SK-N-DZ (cell line): ENCODE measurements at regions not wholly inside any gene's neighbourhood (a gene's known extent, or its start where the extent isn't known, plus 50 kb on each side); places are given as distances from the start of the nearest gene placed in this dataset.

Experiments
- DNase-seq: peaks from one replicate; pipeline ENCODE4 v3.0.0-alpha.2; 2015; ENCODE audit warnings: low spot score

DNA sequence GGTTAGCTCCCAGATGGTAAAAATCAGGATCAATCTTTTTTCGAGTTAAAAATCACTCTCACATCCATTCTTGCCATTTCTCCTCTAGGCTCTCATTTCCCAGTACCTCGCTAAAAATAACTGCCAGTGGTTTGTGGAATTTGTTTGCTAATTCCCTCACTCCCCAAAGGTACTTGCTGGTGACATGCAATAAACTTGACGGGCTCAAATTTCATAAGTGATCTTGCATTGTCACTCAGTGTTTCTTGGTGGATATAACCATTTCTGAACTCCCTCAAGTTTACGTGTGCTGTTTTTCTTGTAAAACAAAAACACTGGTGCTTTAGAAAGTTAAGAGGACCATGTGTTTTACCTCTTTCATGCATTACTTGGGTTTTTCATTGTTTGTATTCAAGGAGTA is 399.2 kb upstream of the MKI67 start:
- DNase-seq, result no peak

DNA sequence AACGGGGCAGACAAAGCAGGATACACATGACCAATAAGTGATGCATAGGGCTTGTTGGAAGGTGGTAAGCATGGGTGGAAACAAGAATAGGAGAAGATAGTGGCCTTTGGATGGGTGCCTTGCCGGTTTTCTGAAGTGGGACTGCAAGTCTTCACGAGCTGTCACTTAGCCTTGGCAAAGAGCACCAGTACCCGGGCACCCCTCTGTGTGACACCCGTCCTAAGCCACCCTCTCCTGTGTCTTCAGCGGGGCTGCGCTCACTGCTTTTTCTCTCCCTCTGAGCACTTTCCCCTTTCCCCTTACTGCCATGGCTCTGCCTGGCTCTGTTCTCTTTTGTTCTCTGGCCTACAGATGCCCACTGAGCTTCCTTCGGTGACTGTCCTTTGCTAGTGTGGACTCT is 399.7 kb upstream of the MKI67 start:
- no peak for DNase-seq

DNA sequence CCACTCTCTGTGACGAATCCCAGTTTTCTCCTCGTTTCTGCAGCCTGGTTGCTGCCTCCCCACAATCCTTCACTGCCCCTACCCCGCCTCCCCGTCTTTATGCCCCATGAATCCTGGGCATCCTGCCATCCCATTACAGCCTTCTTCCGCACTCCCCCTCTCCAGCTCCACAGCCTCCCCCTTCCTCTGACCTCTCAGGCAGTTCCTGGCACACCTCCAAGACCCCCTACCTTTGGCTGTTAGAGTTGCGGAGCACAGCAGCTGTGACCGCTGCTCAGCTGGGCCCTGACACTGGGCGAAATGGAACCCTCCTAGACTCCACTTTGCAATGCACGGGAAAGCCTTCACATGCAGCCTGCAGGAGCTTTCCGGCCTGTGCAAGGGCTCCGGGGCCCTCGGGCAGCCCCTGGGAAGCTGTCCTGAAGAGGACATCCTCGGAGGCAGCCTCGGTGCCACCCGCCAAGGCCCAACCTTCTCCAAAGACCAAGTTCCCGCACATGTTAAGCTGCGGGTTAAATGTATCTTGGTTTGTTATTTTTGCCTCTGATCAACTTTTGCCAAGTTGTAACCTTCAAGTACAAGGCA is 400.7 kb upstream of the MKI67 start:
- no peak for DNase-seq

DNA sequence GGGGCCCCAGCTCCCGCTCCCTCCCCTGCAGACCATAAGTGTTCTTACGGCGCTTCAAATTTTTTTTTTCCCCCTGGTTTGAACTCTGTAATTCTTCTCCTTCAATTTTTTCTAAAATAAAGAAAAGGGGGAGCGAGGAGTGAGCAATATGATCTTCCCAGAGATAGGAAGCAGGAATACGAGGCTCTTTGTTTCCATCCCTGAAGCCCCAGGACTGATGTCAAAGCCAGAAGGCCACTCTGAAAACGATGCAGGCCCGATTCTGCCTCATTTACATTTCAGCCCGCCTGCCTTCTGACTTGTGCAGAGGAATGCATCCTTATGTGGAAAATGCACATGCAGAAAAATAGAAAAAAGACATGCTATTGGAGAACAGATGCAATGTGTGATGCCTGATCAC is 401.5 kb upstream of the MKI67 start:
- no peak for DNase-seq

DNA sequence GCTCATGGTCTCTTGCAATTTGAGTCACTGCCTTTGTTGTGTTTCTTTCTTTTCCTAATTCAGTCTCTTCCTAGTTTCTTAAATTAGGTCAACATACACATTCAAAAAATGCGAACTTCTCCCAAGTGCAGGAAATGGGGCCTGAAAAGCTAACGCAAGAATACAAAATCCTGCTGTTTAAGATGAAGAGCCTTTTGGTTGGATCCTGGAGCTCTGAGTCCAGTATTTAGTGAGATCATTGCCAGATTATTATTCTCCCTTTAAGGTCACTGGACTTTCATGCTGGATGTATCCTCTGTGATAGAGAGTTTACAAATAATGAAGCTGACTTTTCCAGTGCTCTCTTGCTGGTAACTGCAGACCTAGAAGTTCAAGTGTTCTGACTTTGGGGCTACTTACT is 401.9 kb upstream of the MKI67 start:
- no peak for DNase-seq

DNA sequence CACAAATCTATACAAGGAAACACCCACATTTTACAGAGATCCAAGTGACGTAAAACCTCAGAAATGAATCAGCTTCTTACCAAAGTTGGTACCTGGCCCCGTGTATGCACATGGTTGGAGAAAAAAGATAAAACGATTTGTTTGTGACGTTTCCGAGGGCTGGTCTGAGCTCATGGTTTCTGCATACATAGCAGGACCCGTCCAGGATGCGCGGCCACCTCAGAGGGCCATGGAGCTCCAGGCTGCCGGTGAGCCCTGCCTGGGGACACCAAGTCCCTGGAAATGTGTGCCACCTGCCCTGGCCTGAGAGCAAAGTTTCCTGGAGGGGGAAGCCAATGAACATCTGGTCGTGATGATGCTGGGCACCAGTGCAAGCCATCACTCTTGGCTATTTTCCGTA is 402.6 kb upstream of the MKI67 start:
- no peak for DNase-seq

DNA sequence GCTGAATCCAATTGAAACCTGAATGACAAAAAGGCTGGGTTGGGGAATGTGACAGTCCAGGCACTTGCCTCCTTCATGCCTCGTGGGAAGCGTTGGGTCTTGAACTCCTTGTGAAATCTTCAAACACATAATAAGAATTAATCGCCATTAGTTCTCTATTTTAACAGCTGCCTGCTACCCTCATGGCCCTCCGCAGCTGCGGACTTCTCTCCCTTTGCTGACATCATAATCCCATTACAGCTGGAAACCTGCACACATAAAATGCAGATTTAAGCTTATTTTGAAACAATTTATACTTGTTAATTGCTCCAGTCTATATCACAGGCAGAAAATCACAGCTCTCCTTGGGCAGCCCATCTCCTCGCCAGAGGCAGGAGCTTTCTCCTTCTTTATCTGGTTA is 403.0 kb upstream of the MKI67 start:
- DNase-seq, result no peak

DNA sequence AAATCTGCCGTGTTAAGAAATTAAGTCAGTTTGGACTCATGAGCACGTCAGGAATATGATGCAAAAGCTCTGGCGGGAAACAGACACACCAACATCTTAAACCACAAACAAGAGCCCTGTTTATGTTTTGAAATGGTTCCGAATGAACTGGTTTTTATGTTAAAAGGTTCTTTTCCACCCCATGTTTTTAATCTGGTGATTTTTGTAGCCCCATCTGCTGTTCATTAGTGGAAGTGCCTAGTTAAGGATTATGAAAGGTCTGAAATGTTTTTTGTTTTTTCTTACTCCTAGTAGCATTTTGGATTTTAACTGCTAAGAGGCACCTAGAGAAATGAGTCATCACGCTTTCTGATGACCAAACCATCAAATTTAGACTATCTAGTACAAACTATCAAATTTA is 404.1 kb upstream of the MKI67 start:
- no peak for DNase-seq

DNA sequence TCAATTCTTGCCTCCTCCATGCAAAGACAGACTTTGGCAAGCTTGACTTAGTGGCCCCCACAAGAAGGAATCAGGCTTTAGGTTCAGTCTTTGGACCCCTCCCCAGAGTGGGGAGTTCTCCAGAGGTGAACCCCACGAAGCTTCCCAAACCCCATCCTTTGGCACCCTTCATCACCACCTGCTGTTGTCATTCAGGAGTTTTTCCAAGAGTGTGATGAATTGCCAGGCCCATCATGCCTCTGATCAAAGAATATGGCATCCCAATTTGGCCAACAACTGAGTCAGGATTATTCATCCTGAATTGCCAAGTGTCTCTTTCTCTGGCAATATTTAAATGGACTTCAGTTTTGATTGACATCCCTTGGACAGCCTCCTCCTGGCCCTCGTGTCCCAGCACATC is 404.7 kb upstream of the MKI67 start:
- DNase-seq, result no peak

DNA sequence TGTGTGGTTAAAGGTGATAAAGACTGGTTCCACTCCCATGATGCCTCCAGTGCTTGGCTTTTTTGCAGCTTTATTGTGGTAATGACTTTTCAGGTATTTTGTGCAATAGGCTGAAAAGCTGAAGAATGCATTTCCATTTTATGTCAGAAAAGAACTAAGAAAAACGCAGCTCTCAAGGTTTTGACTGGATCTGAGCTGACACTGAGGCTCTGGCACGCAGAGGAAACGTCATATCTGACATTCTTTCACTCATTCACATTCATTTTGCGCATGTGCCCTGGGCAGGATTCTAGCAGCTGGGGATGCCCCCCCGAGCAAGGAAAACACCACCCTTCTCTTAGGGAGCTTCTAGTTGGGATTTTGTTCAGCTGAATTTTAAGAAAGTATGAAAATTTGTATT is 408.5 kb upstream of the MKI67 start:
- DNase-seq, result no peak

DNA sequence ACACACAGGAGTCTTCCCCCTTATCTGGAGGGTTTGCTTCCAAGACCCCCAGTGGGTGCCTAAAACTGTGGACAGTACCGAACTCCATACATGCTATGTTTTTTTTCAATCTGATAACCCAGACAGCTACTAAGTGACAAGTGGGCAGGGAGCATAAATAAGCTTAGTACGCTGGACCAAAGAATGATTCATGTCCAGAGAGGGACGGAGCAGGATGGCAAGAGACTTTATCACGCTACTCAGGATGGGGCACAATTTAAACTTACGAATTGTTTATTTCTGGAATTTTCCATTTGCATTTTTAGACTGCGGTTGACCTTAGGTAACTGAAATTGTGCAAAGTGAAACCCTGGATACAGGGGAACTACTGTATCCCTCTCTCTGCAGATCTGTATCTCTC is 410.0 kb upstream of the MKI67 start:
- DNase-seq, result no peak

DNA sequence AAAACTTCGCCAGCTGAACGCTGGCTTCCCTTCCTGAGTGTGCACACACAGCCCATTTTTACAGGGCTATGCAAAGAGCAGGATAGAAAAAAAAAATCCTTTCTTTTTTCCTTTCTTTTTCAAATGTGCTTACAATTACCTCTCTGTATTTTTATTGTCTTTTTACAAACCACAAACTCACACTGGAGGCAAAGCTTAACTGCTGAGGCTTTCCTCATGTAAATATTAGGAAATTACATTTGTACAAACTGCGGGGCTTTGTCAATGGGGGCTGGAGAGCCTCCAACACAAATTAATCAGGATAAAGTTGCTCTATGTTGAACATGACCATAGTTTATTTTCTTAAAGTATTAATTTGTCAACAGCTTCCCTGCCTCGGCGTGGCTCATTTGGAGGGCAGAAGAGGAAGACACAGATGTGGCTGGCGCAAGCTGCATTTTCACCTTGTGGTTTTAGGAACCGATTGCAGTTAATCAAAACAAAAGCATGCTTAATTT is 411.7 kb upstream of the MKI67 start:
- no peak for DNase-seq

DNA sequence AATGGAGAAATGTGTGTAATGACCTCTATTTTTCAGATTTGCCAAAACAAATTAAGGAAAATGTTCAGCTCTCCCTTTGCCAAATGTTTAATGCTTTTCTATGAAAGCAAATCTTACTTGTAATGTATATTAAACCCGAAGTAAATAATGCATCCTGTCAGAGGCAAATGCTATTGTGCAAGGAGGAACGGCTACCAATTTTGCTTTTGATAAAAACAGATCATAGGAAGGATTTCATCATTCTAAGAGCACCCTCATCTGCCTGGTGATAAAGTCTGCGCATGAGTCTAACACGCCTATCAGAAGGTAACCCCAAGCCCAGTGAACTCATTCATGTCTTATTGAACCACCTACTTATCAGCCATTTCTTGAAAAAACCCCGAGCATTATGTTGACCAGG is 412.4 kb upstream of the MKI67 start:
- no peak for DNase-seq

DNA sequence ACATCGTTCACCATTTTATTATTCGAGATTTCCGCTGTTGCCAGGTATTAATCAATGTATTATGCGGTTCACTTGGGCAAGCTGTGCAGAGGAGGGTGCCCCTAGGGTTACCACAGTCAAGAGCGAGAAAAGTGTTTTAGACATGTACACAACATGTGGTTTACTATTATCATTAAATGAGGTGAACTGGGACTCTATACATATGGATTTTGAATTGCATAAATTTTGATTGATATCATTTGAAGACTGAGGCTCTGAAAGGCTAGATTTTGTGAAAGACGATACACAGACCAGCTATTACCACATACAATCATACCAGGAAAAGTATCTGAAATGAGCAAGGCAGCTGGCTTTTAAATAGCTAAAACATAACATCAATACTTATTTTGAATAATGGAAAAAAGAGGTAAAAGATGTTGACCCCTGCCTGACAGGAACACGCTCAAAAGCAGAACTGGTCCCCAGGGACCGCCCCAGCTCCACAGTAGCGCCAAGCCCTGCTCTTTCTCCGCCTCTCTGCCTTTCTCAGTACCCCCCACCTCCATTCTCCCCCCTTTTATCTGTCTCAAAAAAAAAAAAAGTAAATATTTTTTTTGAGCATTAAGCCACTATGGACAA is 413.4 kb upstream of the MKI67 start:
- no peak for DNase-seq

DNA sequence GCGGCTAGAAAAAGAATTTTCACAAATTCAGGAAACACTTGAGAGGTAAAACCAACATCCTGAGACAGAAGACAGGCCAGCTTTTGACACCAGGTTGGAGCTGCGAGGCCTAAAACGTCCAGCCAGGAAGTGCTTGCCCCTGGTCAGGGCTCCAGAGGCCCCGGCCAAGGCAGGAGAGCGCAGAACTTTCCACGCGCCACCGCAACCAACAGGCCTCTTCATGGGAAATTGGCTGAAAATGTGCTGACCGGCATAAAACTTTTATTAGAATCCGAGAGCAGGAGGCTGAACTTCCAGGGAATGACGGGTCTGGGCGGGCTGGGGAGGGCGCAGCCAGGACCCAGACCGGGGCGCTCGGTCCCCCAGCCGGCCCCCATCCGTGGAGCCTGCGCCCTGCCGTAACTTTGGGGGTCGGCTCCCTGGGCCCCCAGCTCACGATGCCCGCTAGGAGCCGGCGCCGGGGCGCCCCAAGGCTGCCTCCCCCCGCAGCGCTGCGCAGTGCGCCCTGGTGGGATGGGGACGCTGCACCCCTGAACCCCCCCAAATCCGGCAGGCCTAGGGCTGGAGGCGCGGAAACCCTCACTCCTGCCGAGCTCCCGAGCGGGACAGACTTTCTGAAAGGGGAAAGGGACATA is 414.0 kb upstream of the MKI67 start:
- DNase-seq, result no peak

DNA sequence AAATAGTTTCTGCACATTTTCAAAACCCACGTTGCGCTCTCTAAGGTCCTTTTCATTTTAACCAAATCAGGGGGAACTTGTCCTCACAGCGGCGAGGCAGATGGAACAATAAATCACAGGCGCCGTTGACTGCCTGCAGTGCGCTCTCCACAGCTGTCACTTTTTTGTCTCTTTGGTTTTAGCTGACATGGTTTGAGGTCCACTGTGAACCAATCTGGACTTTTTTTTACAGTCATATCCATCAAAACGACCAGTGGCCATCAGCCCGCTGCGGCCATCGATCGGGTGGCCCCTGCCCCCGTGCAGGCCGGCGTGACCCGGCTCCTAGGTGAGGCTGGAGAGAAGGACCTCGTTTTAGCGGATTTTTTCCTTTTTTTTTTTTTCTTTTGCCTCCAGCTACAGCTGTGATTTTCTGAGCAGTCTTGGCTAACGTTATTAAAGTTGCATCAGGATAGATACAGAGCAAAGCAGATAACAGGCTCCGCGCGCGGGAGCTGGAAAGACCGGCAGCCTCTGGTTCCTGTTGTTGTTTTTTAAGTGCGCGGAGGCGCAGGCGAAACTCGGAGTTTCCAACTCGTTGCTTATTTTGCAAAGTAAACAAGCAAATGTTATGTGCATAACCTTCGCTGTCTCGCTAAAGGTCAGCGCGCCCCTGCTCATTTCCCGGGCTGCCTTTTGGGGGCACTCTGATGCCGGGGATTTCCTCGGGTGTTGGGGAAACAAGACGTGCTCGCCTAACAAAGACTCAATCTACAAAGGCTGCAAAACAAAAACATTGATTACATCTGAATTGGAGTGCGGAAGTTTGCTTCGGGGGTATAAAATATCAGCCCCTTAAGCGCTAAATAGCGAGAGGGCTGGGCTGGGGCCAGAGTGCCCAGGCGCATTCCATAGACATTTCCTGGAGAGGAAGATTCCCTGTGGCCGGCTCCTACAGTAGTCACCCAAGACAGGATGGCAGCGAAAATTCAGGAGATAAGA is 414.8 kb upstream of the MKI67 start:
- DNase-seq, result no peak

DNA sequence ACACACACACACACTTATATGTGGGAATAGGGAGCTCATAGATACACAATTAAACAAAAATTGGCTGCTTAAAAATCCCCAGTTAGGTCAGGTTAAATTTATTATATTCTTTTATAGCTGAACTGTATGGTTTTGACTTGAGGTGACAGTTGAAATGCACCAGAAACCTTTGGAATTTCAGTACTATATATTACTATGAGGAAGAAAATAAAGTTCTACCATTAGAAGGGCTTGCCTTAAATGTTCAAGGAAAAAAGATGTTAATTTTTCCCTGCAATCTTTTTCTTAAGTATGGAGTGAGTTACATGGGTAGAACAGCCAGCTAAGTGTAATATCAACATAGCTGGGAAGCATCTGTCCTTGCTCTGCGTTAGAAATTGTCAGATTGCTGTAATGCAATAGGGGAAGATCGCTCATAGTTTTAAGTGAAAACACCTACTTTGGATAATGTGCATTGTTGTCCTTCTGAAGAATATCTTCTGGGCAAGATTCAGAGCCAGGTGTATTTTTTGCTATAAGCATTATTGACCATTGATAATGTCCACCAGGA is 415.8 kb upstream of the MKI67 start:
- DNase-seq, result no peak

DNA sequence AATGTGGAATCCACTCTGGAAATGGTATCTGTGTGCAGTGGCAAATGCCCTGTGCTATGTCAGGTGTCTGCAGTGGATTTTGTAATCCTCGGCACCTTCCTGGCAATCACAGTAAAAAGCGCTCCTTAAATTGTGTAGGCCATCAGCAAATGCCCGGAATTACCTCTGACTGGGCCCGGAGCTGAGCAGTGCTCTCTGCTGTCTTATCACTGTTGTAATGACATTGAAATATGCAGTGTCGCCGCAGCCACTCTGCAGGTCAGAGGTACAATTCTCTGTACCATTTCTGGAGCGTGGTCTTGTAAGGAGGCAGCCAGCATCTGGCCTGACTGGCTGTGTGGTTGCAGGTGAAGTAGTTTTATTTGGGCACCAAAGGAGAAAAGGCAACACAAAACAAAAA is 416.4 kb upstream of the MKI67 start:
- DNase-seq, result no peak

DNA sequence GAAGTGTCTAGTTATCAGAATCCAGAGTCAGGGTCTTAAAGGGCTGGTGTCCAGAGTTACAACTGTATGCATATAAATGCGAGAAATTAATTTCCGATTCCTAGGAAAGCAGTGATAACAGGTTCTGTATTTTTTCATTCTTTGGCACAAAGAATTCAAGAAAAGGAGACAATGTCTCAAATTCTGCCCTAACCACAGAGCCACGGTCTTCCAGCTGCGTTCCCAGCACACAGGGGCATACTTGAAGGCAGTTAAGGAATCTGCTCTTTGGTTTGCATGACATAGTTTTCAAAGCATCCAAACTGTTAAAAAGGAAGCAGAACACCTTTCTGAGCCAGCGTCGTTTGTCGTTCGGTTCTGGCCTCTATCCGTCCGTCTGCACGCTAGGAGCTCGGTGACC is 416.9 kb upstream of the MKI67 start:
- no peak for DNase-seq

DNA sequence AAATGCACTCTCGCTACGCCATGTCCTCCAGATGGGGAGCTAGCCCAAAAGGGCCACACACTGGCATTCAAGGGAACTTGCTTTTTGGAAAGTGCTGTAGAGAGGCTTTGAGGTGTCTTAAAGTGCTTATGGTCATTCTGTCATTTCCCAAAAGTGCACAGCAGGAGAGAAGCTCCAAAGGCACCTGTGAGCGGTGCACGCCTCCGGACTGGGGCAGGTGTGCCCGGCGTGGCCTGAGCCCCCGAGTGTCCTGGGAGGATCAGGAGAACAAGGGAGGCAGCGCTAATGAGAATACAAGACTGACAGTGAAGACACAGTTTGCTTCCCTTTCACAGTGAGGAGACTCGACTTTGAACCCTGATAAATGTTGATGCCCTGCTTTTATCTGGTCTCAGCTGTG is 419.0 kb upstream of the MKI67 start:
- DNase-seq, result no peak

DNA sequence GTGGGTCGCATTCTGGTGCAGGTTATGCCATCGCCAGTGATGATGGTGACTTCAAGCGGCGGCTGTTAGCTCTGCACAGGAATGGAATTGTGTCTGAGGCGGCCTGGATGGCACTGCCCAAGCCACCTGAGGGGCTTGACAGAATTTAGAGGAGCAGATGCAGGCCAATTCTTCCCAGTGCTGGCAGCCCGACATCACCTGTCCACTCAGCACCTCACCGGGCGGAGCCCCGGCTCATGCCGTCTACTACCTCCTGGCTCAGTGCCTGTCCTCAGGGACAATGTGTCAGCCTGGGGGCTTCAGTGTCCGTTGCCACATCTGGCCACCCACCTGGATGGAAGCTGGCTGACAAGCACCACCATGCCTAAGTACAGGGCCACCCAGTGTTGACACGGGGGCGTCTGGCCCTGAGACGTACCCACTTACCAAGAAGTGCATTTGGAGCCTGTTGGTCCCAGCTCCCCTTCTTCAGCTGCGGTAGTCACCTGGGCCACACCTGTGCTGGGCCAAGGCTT is 420.5 kb upstream of the MKI67 start:
- DNase-seq, result no peak
